ENCODE measurements at regions not wholly inside any gene's neighbourhood (a gene's known extent, or its start where the extent isn't known, plus 50 kb on each side); places are given as distances from the start of the nearest gene placed in this dataset.

DNA sequence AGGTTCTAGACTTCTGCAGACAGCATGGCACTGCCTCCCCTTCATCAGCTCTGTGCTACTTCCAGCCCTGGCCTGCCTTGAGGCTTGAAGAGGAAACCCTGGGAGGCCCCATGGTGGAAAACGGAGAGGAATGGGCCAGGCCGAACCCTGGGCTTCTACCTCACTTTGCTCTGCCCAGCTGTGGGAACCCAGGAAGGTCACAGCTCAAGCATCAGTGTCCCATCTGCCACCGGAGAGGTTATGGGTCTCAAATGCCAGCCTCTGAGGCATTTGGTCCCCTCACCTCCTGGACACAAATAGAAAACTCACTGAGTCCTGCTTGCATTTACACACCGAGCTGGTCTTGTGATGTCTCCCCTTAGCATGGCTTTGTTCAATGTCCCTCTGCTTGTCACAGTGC lies 80.1 kb upstream of the ALDH1B1 start:
- DNase-seq (ENCODE audit: low read depth): no peak

DNA sequence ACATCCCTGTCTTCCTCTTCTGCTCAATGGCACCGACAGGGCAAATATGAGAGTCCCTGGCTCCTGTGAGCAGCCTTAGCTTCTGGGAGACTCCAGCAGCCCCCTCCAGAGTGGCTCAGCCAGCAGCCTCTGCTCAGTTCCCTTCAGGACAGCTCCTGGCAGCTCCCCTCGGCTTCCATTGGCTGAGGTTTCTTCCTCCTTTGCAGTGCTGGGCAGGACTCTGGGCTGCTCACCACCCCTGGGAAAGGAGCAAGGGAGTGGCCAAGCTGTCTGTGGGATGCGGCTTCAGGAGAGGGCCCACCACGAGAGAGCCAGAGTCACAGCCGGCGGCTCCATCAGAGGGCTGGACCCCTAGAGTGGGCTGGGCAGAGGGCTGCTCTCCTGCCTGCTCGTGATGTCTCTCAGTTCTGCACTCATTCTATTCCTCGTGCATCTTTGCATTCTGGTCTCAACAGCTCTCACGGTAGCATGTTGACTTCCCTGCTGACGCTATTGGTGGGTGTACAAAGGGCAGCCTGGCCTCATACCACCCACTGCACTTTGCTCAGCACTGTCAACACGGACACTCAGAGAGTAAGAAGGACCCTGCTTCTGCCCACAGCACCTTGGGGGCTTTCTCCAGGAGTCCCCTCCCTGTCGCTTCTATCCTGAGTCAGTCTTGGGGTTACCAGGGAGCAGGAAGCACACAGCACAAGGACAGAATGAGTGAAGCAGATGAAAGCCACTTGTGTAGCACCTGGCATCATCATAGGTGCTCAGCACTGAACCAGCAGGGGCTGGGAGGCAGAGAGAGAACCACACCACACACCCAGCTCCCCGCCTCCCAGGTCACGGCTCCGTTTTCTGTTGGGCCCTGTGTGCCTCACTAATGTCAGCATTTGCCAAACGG lies 80.9 kb upstream of the ALDH1B1 start:
- DNase-seq (ENCODE audit: low read depth): no peak

DNA sequence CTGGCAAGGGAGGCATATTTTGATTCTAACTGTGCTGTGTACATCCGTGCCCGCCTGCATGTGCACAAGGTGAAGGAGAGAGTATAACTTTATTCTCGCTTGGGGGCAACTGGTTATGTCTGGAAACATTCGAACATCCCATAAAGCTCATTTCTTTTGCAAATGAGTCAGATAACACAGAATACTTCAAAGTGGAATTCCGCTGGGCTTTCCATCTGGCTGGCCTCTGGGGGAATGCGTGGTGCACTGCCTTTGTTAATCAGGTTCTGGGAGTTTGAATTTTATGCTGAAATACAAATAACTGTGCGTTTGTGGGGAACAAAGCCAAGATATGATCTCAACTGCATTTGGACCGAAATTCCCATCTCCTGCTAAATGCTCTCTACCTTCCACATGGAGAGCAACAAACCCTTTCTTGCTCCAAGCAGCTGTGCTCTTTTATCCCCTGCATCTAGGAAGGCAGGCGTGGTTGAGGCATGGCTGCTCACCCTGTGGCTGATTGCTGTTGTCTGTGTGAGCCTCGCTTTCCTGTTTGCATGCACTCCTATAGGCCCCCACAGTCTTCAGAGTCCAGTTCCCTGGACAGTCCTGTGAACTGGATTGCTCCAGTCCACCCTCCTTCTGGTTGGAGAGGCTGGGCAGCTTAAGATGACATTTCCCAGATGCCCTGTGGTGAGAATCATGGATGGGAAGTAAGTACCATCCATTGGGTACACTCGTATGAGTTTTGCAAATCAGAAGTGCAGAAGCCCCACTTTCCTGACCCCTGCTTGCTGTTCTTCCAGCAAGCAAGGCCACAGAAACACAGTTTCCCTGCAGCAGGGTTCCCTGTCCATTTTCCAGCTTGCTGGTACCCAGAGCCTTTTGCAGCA lies 82.9 kb upstream of the ALDH1B1 start:
- no peak for DNase-seq (ENCODE audit: low read depth)

DNA sequence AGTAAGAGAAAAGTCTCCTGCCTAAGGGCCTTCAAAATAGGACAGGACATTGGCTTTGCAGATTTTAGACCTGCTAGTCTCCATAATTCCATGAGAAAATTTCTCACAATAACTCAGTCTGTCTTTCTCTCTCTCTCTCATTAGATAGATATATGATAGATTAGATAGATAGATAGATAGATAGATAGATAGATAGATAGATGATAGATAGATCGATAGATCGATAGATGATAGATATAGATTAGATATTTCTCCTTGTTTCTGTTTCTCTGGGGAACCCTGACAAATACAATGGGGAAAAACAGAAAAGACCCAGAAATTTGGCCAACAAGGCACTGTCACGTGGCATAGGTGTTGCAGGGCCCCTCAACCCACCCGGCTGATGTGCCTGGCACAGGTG lies 84.4 kb upstream of the ALDH1B1 start:
- no peak for DNase-seq (ENCODE audit: low read depth)

DNA sequence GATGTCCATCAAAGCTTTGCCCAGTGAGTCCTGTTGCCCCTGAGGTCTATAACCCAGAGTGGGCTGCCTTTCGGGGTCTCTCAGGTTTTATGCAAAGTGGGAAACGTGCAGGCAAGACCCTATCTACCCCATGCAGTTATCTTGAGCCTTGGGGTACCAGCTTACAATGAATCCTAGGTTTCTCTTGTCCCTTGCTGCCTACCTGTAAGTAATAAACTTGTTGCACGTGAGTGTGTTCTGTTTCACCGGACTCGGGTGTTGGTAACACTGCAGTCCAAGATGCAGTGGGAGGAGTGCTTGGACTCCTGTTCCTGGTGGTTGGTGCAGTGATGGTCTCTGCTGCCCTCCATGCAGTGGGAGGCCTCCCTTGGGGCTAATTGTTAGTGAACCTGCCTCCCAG lies 85.6 kb upstream of the ALDH1B1 start:
- no peak for DNase-seq (ENCODE audit: low read depth)

DNA sequence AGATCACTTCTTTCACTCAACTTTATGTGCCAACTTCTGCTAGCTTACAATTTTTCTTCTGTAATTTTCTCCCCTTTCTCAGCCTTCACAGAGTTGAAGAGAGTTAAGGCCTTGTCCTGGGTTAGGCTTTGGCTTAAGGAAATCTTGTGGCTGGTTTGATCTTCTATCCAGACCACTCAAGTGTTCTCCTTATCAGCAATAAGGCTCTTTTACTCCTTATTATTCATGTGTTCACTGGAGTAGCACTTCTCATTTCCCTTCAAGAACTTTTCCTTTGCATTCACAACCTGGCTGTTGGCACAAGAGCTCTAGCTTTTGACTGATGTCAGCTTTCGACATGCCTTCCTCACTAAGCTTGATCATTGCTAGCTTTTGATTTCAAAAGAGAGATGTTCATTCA lies 86.9 kb upstream of the ALDH1B1 start:
- no peak for DNase-seq (ENCODE audit: low read depth)

DNA sequence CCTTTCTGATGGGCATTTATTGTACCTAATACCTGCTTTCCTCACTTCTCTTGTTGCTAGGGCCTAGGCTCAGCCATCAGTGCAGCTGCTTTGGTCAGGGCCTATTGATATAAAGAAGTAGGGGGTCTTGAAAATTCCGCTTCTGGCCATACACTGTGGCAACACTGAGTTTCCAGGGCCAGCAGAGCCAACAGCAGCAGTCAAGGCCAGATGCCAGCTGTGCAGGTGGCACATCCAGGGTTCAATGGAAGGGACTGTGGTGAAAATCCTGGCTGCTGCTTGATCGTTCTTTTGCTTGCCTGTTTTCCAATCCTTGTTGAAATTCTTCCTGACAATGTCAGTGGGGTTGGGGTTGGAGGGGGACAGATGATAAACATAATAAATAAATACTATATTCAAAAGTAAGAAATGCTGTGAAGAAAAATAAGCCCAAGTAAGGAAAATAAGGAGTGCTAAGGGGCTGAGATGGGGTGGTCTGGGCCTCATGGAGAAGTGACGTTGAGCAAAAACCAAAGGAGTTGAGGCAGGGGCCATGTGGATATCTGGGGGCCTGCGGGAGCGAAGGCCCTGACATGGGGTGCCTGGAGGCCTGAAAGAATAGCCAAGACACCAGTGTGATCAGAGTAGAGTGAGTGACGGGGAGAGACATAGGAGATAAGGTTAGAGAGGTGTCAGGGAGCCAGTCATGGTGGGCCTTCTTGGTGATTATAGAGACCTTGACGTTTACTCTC lies 91.0 kb upstream of the ALDH1B1 start:
- DNase-seq (ENCODE audit: low read depth): no peak

DNA sequence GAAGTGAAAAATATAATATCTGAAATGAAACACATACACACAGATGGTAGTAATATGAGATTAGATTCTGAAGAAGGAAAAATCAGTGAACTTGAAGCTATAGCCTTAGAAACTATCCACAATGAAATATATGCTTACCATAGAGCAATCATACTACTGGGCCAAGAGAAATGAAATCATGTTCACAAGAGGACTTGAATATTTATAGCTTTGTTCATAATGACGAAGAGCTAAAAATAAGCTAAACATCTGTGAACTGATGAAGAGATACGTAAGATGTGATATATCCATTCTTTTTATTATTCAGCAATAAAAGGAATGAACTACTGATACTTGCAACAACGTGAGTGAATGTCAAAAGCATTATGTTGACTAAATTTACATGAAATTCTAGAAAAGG lies 92.6 kb upstream of the ALDH1B1 start:
- no peak for DNase-seq (ENCODE audit: low read depth)

DNA sequence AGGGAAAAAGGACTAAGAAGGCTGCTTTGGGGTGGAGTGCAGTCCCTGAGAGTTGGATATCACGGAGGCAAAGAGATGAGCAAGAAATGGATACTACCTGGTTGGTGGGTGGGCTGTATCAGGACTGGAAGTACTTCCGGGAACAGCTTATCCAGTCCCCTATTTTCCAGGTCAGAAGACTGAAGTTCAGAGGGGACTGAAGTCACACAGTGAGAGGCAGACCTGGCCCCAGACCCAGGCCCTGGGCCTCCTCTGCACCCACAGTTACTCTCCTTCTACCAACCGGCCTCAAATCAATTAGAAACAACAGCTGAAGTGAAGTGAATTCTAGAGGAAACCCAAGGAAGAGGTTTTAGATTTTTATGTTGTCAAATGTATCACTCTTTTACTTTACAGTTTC lies 93.6 kb upstream of the ALDH1B1 start:
- no peak for DNase-seq (ENCODE audit: low read depth)

DNA sequence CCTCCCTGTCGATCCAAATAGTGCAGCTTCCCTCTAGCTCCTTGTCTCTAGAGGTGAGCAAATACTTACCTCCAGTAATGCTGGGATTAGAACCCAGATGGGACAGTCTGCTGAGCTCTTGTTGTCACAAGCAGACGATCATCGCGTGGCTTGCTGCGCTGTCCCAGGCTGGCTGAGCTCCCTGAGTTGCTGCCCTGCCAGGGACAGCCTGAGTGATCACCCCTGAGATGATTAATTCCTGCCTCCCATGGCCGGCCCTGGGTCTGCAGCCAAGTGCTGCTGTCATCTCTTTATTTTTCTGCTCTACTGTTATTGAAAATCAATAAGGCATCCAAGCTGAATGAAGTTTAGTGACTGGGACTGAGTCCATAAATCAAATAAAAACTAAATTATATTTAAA lies 94.0 kb upstream of the ALDH1B1 start:
- no peak for DNase-seq (ENCODE audit: low read depth)

DNA sequence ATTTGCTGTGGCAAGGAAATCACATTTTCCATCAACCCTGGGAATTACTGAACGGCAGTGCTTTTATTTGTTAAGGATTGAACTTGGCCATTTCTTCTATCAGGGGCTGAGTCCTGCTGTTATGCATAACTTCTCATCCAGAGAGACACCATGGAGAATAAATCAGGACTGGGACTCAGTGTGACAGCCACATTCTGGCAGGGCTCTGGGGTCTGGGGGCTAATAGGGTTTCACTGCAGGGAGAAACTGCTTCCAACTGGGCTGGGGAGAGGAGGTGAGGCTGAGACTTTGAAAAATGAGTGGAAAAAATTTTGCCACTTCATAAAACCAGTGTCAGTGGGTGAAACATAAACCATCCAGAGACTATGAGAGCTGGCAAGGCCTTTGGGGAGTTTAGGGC lies 95.7 kb upstream of the ALDH1B1 start:
- no peak for DNase-seq (ENCODE audit: low read depth)

DNA sequence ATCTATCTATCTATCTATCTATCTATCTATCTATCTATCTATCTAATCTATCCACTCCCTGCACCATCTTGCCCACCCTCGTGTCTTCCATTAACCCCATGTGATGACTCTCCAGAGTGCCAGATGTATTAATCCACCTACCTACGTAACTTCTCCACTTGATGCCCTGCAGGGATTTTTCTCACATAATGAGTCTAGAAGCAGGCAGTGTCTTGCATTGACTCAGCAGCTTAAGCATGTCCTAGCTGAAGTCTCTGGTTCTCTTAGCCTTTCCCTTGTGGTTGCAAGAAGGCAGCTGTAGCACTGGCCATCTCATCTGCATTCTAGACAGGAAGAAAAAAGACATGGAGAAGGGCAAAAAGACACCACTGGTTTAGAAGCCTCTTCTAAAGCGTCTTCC lies 96.7 kb upstream of the ALDH1B1 start:
- no peak for DNase-seq (ENCODE audit: low read depth)

DNA sequence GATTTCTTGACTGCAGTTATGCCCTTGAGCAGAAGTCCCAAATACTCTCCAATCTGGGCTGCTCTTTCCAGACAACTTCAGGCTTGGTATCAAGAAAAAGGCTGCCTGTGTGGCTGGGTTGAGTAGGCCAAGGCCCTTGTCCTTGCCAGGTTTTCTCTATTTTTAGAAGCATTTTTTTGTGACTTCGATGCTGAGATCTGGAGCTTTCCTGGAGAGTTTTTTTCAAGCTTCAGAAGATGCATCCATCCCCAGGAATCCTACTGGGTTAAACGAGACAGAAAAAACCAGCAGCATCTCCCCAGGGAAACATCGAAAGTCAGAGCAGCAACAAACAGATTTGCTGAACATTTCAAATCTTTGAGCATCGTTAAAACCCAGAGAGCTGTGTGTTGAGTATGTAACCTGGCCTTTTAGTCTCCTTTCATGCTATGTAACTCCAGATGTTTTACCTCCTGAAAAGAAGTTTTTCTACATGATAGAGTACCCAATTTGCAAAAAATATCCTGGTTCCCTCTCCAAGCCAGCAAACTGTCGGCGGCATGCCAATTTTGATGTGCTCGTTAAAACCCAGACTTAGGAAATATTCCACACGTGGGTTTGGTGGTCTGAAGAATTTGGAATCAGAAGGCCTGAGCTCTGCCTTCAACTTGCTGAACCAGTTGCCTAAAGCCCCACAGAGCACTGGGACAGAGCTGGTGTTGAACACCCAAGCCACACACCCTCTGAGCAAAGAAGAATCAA lies 98.1 kb upstream of the ALDH1B1 start:
- no peak for DNase-seq (ENCODE audit: low read depth)

DNA sequence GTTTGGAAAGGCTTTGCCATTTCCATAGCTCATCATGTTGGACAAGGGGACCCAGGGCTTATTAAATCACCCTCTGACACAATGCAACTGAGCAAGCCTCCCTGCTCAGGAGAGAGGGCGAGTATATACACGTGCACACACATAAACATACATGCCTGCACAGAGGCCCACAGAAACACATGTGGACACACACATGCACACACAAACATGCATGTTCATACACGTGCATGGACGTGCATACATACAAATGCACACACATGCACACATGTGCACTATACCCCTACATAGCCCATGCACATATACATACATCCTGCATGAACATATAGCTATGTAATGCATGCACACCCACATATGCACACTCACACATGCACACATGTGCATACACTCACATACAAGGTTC lies 99.5 kb upstream of the ALDH1B1 start:
- no peak for DNase-seq (ENCODE audit: low read depth)

DNA sequence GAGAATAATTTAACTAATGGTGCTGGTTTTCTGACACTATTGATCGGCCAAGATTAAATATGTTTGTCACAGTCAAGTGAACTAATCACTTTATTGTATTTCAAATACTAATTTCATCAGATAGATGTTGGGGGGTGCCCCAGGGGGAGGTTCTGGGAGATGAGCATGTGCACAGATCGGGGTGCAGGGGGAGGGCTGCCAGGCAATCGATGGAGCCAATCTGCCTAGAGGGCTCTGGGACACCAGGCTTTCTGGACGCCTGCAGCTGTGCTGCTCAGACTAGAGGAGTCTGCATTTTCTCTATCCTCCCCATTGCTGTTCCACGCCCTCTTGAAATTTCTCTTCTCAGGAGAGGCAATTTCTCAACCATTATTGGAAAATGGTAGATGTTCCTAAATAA lies 100.0 kb upstream of the ALDH1B1 start:
- DNase-seq (ENCODE audit: low read depth): no peak

DNA sequence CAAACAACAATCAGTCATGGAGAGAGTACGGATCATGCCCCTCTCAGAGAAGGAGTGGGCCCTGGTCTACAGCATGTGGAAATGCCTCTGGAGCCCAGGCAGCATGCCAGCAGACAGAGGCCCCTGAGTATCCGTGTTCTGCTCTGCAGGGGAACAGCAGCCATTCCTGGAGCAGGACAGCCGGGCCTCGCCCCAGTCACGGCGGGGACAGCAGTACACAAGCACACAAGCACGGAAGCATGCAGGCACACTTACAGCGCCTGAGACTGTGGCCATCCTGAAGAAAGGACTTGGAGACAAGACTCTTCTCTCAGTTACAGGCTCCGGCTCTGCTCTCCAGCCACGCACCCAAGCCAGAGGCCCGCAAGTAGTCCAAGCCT lies 102.6 kb upstream of the ALDH1B1 start:
- no peak for DNase-seq (ENCODE audit: low read depth)

DNA sequence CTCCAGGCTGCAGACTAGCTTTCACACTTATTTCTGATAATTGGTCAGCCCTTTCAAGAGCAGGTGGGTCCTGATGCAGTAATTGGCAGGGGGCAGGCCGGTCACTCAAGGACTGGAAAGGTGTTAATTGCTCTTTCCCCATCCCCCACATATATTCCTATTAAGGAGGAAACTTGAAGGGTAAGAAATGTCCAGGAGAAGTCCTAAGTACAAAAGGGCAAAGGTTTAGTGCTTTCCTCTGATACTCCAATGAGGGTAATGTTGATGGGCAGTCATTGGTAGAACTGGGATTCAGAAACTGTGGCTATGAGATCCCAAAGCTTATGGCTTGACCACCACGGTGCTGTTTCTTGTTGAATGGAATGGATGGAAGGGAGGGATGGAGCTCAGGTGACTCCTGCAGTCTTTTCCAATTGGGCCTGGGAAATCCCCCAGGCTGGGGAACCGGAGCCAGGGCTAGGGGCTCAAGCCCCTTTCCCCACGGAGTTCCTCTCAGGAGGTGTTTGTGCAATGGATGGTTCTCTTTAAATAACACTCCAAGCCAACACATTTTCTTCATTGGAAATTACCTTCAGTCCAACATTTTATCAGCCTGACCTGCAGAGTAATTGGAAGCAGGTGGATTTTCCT lies 103.2 kb upstream of the ALDH1B1 start:
- no peak for DNase-seq (ENCODE audit: low read depth)

DNA sequence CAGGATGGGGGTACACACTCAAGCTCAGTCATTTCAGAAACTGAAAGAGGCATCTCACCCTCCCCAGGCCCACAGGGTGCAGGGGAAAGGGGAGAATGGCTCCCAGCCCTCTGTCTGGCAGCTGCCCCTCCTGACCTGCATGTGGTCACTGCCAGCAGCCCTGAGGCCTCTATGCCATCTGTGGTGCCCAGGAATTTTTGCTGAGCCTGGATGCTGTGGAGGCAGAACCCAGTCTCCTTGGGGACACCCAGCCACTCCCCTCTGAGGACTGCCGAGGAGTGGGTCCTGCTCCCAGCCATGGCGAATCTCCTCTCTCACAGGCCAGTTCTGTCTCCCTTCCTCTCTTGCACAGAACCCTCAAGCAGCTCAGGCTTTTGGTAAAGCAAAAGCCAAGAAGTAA lies 104.0 kb upstream of the ALDH1B1 start:
- no peak for DNase-seq (ENCODE audit: low read depth)

DNA sequence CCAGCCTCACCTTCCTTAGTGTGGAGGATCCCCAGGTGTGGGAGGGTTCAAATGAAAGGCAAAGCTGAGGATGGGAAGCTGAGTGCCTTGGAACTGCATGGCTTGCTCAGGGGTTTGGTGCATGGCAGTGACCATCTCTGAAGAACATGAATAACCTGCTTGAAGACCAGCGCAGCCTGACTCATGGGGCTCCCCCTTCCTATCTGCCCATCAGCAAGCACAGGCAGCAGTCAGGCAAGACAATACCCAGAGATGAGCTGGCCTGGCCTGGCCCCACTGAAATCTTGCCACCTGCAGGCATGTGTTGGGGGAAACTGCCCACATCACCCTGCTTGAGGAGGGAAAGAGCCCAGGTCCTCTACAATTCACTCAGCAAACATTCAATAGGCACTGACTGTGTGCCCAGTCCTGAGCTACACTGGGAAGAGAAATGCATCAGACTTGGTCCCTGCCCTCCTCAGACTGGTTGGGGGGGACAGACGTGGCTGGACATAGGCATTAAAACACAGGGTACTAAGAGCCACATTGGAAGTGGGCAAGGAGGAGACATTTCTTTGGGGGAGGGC lies 105.0 kb upstream of the ALDH1B1 start:
- no peak for DNase-seq (ENCODE audit: low read depth)

DNA sequence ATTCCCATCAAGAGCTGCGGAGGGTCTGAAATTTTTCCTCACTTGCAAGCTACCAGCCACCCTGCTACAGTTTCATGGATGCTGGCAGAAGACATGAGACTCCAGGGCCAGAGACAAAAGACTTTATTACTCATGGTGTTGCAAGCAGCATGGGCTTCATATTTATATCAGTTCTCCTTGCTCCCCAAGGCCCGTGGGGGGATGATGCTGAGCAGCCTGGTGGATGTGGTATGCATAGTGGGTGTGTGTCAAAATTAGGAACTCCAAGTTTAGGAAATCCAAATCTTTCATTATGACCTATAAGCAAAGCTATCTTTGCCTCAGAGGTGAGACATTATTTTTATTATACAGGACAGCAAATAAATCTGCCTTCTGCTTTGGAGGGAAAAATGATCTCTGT lies 105.7 kb upstream of the ALDH1B1 start:
- DNase-seq (ENCODE audit: low read depth): no peak

DNA sequence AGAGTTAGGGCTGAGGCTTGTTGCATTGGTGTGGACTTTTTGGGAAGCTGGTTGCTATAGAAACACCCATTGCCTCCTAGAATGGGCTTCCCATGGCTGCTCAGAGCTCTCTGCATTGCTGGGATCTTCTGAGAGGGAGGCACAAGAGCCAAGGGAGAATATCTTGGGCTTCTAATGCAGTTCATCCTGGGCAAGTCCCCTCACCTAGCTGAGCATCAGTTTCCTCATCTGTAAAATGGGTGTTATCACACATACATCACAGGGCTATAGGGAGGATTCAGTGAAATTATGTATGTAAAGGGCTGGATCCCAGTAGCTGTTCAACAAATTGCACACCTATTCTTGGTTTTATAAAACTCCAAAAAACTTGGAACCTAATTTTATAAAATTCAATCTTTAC lies 106.1 kb upstream of the ALDH1B1 start:
- DNase-seq (ENCODE audit: low read depth): no peak

Data from T-helper 22 cell (primary cell).